GM12892 (cell line): ENCODE measurements at regions not wholly inside any gene's neighbourhood (a gene's known extent, or its start where the extent isn't known, plus 50 kb on each side); places are given as distances from the start of the nearest gene placed in this dataset.

ENCODE experiments used
- POLR2A ChIP-seq: IDR thresholded peaks from 2 replicates; pipeline ENCODE4 v1.6.1; 2011; ENCODE audit warnings: low read depth, low read length, control low read depth
- TAF1 ChIP-seq: IDR thresholded peaks from 2 replicates; pipeline ENCODE4 v1.6.1; 2011; ENCODE audit warnings: low read depth, mild to moderate bottlenecking, control low read depth, low read length, borderline replicate concordance

- TF ChIP-seq POLR2A (no peak), TAF1 (no peak)
Observed at GRCh38 chr5:104146652-104147051, 584.1 kb upstream of the NUDT12 start.
